ENCODE measurements at regions not wholly inside any gene's neighbourhood (a gene's known extent, or its start where the extent isn't known, plus 50 kb on each side); places are given as distances from the start of the nearest gene placed in this dataset.

DNA sequence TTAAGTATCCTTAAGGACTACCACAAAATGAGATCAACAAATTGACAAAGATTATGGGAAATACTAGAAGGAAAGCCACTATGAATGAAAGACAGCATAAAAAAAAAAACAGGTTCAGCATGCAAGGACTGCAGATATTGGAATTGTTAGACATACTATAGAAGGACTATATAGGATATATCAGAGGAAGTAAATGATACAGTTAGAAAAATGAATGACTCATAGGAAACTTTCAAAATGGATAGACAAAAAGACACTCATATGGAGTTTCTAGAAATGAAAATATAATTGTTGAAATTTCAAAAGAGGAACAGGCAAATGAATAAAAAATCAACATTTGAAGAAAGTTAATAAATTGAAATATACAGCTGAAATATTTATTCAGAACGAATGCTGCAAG, 180.6 kb downstream of the PLK2 start:
- TF ChIP-seq POLR2A (IDR thresholded peaks at IDR 0.05) = no peak
- TF ChIP-seq, protein P1, sequence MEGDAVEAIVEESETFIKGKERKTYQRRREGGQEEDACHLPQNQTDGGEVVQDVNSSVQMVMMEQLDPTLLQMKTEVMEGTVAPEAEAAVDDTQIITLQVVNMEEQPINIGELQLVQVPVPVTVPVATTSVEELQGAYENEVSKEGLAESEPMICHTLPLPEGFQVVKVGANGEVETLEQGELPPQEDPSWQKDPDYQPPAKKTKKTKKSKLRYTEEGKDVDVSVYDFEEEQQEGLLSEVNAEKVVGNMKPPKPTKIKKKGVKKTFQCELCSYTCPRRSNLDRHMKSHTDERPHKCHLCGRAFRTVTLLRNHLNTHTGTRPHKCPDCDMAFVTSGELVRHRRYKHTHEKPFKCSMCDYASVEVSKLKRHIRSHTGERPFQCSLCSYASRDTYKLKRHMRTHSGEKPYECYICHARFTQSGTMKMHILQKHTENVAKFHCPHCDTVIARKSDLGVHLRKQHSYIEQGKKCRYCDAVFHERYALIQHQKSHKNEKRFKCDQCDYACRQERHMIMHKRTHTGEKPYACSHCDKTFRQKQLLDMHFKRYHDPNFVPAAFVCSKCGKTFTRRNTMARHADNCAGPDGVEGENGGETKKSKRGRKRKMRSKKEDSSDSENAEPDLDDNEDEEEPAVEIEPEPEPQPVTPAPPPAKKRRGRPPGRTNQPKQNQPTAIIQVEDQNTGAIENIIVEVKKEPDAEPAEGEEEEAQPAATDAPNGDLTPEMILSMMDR (IDR thresholded peaks at IDR 0.05) = no peak
